H1 (cell line): ENCODE measurements at regions not wholly inside any gene's neighbourhood (a gene's known extent, or its start where the extent isn't known, plus 50 kb on each side); places are given as distances from the start of the nearest gene placed in this dataset.

Experiments used
- CTCF ChIA-PET: fragments of 300-600 bp; sonication (Branson Sonifier 250); formaldehyde crosslinking; loops from one replicate; lab custom pipeline; 2021; ENCODE audit not compliant: partially characterized antibody; lab: Charles Lee
- POLR2A ChIA-PET: fragments of 300-600 bp; sonication (Branson Sonifier 250); formaldehyde crosslinking; loops from one replicate; lab custom pipeline; 2021; ENCODE audit warnings: inconsistent platforms; ENCODE audit not compliant: partially characterized antibody; lab: Charles Lee
- DNase-seq, 2 experiments: peaks; one replicate each; pipeline versions ENCODE4 v3.0.0 to v3.0.0-alpha.2; 2010 to 2022; ENCODE audit warnings: low spot score in 2 of 2, low read depth in 1 of 2, mixed read lengths in 1 of 2
- FAIRE-seq: peaks from 2 replicates; lab custom pipeline; 2011; peaks lifted over from hg19 to GRCh38; lab: Jason Lieb, UNC
- H2AFZ ChIP-seq: 2 replicates; pipeline ENCODE4 v1.8.1; 2012; ENCODE audit warnings: low read length, inconsistent platforms
- H2AK5ac ChIP-seq: 2 replicates; pipeline ENCODE4 v1.6.1; 2013; ENCODE audit warnings: low read depth, low read length
- H2BK120ac ChIP-seq: replicated peaks from 2 replicates; pipeline ENCODE3; 2013; ENCODE audit warnings: low read depth, low read length, inconsistent platforms
- H2BK12ac ChIP-seq: 2 replicates; pipeline ENCODE4 v1.6.1; 2013; ENCODE audit warnings: low read depth, low read length
- H2BK15ac ChIP-seq: 2 replicates; pipeline ENCODE4 v1.6.1; 2013; ENCODE audit warnings: low read length
- H2BK20ac ChIP-seq: 2 replicates; pipeline ENCODE4 v1.6.1; 2013; ENCODE audit warnings: low read length
- H2BK5ac ChIP-seq: 2 replicates; pipeline ENCODE4 v1.6.1; 2013; ENCODE audit warnings: low read depth, low read length
- H3K14ac ChIP-seq: 2 replicates; pipeline ENCODE4 v1.6.1; 2013; ENCODE audit warnings: inconsistent platforms; ENCODE audit not compliant: insufficient read length
- H3K18ac ChIP-seq: 2 replicates; pipeline ENCODE4 v1.6.1; 2013; ENCODE audit warnings: low read length; ENCODE audit errors: extremely low read depth
- H3K23ac ChIP-seq: 2 replicates; pipeline ENCODE4 v1.6.1; 2013; ENCODE audit warnings: inconsistent platforms; ENCODE audit not compliant: insufficient read length
- H3K23me2 ChIP-seq: 2 replicates; pipeline ENCODE4 v1.6.1; 2013; ENCODE audit warnings: low read depth, low read length
- H3K27ac ChIP-seq: 2 replicates; pipeline ENCODE4 v1.6.1; 2011; ENCODE audit warnings: low read depth, low read length, inconsistent platforms
- H3K27me3 ChIP-seq, 4 experiments: replicated peaks in 1 of 4; 1 replicate in 1 of 4; 2 replicates in 3 of 4; pipeline versions ENCODE4 v1.6.1 to v1.8.1; 2011 to 2013; ENCODE audit warnings: low read length in 3 of 4, mild to moderate bottlenecking in 3 of 4, inconsistent platforms in 2 of 4, mixed read lengths in 2 of 4, moderate library complexity in 1 of 4; ENCODE audit not compliant: control insufficient read depth in 3 of 4, insufficient read depth in 3 of 4; ENCODE audit errors: extremely low read depth in 1 of 4
- H3K36me3 ChIP-seq, 4 experiments: 2 replicates each; pipeline versions ENCODE4 v1.6.1 to v1.8.1; 2011 to 2013; ENCODE audit warnings: mild to moderate bottlenecking in 4 of 4, low read length in 3 of 4, moderate library complexity in 2 of 4, control low read depth in 1 of 4, inconsistent platforms in 1 of 4; ENCODE audit not compliant: insufficient read depth in 4 of 4, control insufficient read depth in 2 of 4
- H3K4ac ChIP-seq: replicated peaks from 2 replicates; pipeline ENCODE3; 2013; ENCODE audit warnings: low read length, low read depth, mixed read lengths, inconsistent platforms; ENCODE audit not compliant: insufficient read length
- H3K4me1 ChIP-seq, 4 experiments: replicated peaks in 1 of 4; 1 replicate in 1 of 4; 2 replicates in 3 of 4; pipeline versions ENCODE4 v1.6.1 to v1.8.1; 2011 to 2013; ENCODE audit warnings: low read length in 3 of 4, inconsistent platforms in 2 of 4, mixed read lengths in 1 of 4; ENCODE audit not compliant: insufficient read depth in 4 of 4, control insufficient read depth in 3 of 4
- H3K4me2 ChIP-seq, 2 experiments: 2 replicates each; pipeline versions ENCODE4 v1.6.1 to v1.8.1; 2011 to 2013; ENCODE audit warnings: low read depth in 2 of 2, low read length in 2 of 2, control low read depth in 1 of 2, inconsistent platforms in 1 of 2, mild to moderate bottlenecking in 1 of 2; ENCODE audit not compliant: insufficient read depth in 1 of 2
- H3K4me3 ChIP-seq, 4 experiments: fragments of 200-600, 300-600 bp in 1 of 4; sonication (generic), shearing (Covaris generic), sonication (Bioruptor Twin) in 1 of 4; 2 replicates each; pipeline versions ENCODE4 v1.5.1 to v1.8.1; 2011 to 2016; ENCODE audit warnings: low read length in 4 of 4, low read depth in 3 of 4, control low read depth in 2 of 4, inconsistent platforms in 2 of 4, mild to moderate bottlenecking in 2 of 4, mixed read lengths in 1 of 4, moderate library complexity in 1 of 4; ENCODE audit not compliant: insufficient read depth in 2 of 4; ENCODE audit errors: extremely low read depth in 1 of 4
- H3K56ac ChIP-seq: replicated peaks from 2 replicates; pipeline ENCODE3; 2013; ENCODE audit warnings: low read depth, mild to moderate bottlenecking, mixed read lengths, low read length, inconsistent platforms; ENCODE audit not compliant: insufficient read length
- H3K79me1 ChIP-seq: 2 replicates; pipeline ENCODE4 v1.6.1; 2013; ENCODE audit warnings: low read depth, low read length, control low read depth
- H3K79me2 ChIP-seq, 2 experiments: 2 replicates each; pipeline versions ENCODE4 v1.6.1 to v1.8.1; 2012 to 2013; ENCODE audit warnings: low read length in 2 of 2, mild to moderate bottlenecking in 2 of 2, inconsistent platforms in 1 of 2; ENCODE audit not compliant: insufficient read depth in 2 of 2, control insufficient read depth in 1 of 2
- H3K9ac ChIP-seq, 4 experiments: replicated peaks in 1 of 4; 1 replicate in 1 of 4; 2 replicates in 3 of 4; pipeline versions ENCODE4 v1.6.1 to v1.8.1; 2011 to 2013; ENCODE audit warnings: low read depth in 3 of 4, low read length in 3 of 4, control low read depth in 2 of 4, mild to moderate bottlenecking in 2 of 4, moderate library complexity in 2 of 4, inconsistent platforms in 1 of 4; ENCODE audit errors: extremely low read depth in 1 of 4
- H3K9me3 ChIP-seq, 2 experiments: 2 replicates each; pipeline versions ENCODE4 v1.6.1 to v1.8.1; 2012 to 2013; ENCODE audit warnings: mild to moderate bottlenecking in 2 of 2, moderate library complexity in 2 of 2, control low read depth in 1 of 2, inconsistent platforms in 1 of 2, low read depth in 1 of 2, low read length in 1 of 2, mixed read lengths in 1 of 2; ENCODE audit not compliant: insufficient read depth in 2 of 2
- H4K20me1 ChIP-seq, 2 experiments: replicated peaks in 1 of 2; 2 replicates each; pipeline versions ENCODE3 to v1.8.1; 2011 to 2013; ENCODE audit warnings: inconsistent platforms in 2 of 2, low read length in 2 of 2, mild to moderate bottlenecking in 1 of 2; ENCODE audit not compliant: insufficient read depth in 2 of 2, control insufficient read depth in 1 of 2
- H4K5ac ChIP-seq: 2 replicates; pipeline ENCODE4 v1.6.1; 2013; ENCODE audit warnings: low read length, low read depth, mixed read lengths, inconsistent platforms; ENCODE audit not compliant: insufficient read length
- H4K8ac ChIP-seq: 2 replicates; pipeline ENCODE4 v1.8.0; 2013; ENCODE audit warnings: mild to moderate bottlenecking, moderate library complexity, low read length, inconsistent platforms; ENCODE audit not compliant: insufficient read depth; ENCODE audit errors: extremely low read depth
- H4K91ac ChIP-seq: replicated peaks from 2 replicates; pipeline ENCODE3; 2013; ENCODE audit warnings: low read length, mixed read lengths, inconsistent platforms; ENCODE audit not compliant: insufficient read length
- BRCA1 ChIP-seq: IDR thresholded peaks from 2 replicates; pipeline ENCODE4 v1.6.1; 2012; ENCODE audit warnings: low read depth, low read length, improper control_type of control experiment
- CBX8 ChIP-seq: fragments of 300-800, 300-1000 bp; sonication (generic); IDR thresholded peaks from 2 replicates; pipeline ENCODE4 v1.7.1; 2016; ENCODE audit warnings: low read depth, low read length, borderline replicate concordance
- HDAC6 ChIP-seq: IDR thresholded peaks from one replicate; pipeline ENCODE4 v1.7.1; 2012; ENCODE audit warnings: low read depth, mild to moderate bottlenecking, inconsistent platforms, low read length, moderate library complexity
- JUND ChIP-seq: IDR thresholded peaks from 2 replicates; pipeline ENCODE4 v1.6.1; 2011; ENCODE audit warnings: mild to moderate bottlenecking, improper control_type of control experiment, low read length
- RXRA ChIP-seq: IDR thresholded peaks from 2 replicates; pipeline ENCODE4 v1.6.1; 2011; ENCODE audit warnings: low read depth, mild to moderate bottlenecking, low read length, moderate library complexity; ENCODE audit not compliant: insufficient read depth
- WGBS, 2 experiments: shearing (Covaris generic) in 1 of 2; methylation state at CpG; one replicate each; pipeline versions ENCODE4 v1.1.6 to v1.1.7; 2013 to 2015; ENCODE audit warnings: low lambda C conversion rate in 2 of 2, mixed read lengths in 2 of 2, inconsistent platforms in 1 of 2, low coverage in 1 of 2, missing lambda C conversion rate in 1 of 2; ENCODE audit not compliant: insufficient replicate concordance in 2 of 2, insufficient coverage in 1 of 2, insufficient read length in 1 of 2; ENCODE audit errors: extremely low coverage in 1 of 2, missing lambda C conversion rate in 1 of 2; 5-methylcytosine and 5-hydroxymethylcytosine counted together

DNA sequence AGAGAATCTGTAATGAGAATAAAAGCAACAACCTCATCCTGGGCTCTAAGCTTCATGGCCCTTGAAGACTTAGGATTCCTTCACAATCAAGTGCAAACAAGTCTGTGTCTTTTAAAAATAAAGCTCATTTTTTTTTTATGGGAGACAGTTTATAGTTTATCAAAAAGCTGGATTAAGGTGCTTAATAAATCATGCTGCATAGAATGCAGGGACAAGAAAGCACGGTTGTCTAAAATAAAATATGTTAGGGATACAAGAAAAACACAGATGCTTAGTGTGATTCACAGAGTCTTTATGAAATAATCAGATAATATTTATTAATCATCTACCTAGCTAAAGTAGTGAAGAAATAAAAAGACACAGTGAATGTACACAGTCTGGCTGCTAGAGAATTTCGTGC, 2045.9 kb upstream of the WWC1 start:
- Histone ChIP-seq H4K91ac (no peak overlapping the region), H2BK15ac (no peak overlapping the region), H3K27ac (no peak overlapping the region), H3K4me3 (no peak overlapping the region), H3K9ac (no peak overlapping the region), H3K36me3 (no peaks in the 10 kb centered on the region), H4K8ac (no peak overlapping the region), H3K23me2 (no peaks in the 10 kb centered on the region), H3K23ac (no peak overlapping the region), H3K56ac (no peak overlapping the region), H2BK12ac (no peak overlapping the region), H3K18ac (no peak overlapping the region), H3K14ac (no peak overlapping the region), H4K20me1 (no peaks in the 10 kb centered on the region), H4K5ac (no peak overlapping the region), H3K4ac (no peak overlapping the region), H3K4me1 (no peaks in the 10 kb centered on the region), H2BK20ac (no peak overlapping the region), H3K27me3 (no peaks in the 10 kb centered on the region), H3K79me1 (no peaks in the 10 kb centered on the region), H2BK5ac (no peak overlapping the region), H2AFZ (no peak overlapping the region), H2BK120ac (no peak overlapping the region), H3K9me3 (no peaks in the 10 kb centered on the region), H2AK5ac (no peak overlapping the region), H3K79me2 (no peaks in the 10 kb centered on the region), H3K4me2 (no peak overlapping the region)
- ChIA-PET CTCF (no interaction called here), POLR2A (no interaction called here)
- no peak for DNase-seq
- FAIRE-seq, result no peak
- TF ChIP-seq BRCA1 (no peak), JUND (no peak), HDAC6 (no peak), RXRA (no peak), CBX8 (no peak)
- 84% methylated on average over 2 of the region's 2 CpGs; no CpG with 5 or more reads in 1 of the 2 experiments for WGBS, 2 experiments
